HepG2 (cell line): ENCODE measurements at regions not wholly inside any gene's neighbourhood (a gene's known extent, or its start where the extent isn't known, plus 50 kb on each side); places are given as distances from the start of the nearest gene placed in this dataset.

Experiments
- ATAC-seq: fragments of 200-7000 bp; cut with Tn5 transposase; 3 replicates; pipeline ENCODE4 v1.9.1; 2020; ENCODE audit warnings: mild to moderate bottlenecking, moderate library complexity
- BruUV-seq: library from RNA; stranded (reverse); fragments of 400-500 nt; replicated peaks from 2 replicates; lab custom pipeline; 2021; lab: Mats Ljungman, UMichigan
- CTCF ChIA-PET: fragments of 300-600 bp; formaldehyde crosslinking; extraction: SDS; loops from one replicate; lab custom pipeline; 2021; ENCODE audit warnings: low total read pairs, inconsistent platforms, low intra/inter-chr PET ratio; lab: Yijun Ruan, JAX
- POLR2A ChIA-PET: fragments of 350-600 bp; sonication (Branson Sonifier 250); formaldehyde crosslinking; loops from one replicate; lab custom pipeline; 2020; ENCODE audit warnings: antibody characterized with exemption, inconsistent platforms; lab: Yijun Ruan, JAX
- DNase-seq: peaks from one replicate; pipeline ENCODE4 v3.0.0-alpha.2; 2015; ENCODE audit warnings: low spot score
- FAIRE-seq: peaks from 3 replicates; lab custom pipeline; 2011; peaks lifted over from hg19 to GRCh38; lab: Jason Lieb, UNC
- H2AFZ ChIP-seq: one replicate; pipeline ENCODE4 v1.6.1; 2011; ENCODE audit warnings: low read length, inconsistent platforms
- H3K27ac ChIP-seq: fragments of 300-600 bp; 3 replicates; pipeline ENCODE4 v1.8.0; 2011; ENCODE audit warnings: mixed run types, mild to moderate bottlenecking, mixed read lengths, low read length, inconsistent platforms; ENCODE audit not compliant: insufficient read depth; ENCODE audit errors: extremely low read length
- H3K27me3 ChIP-seq, 2 experiments: fragments of 200-600 bp in 1 of 2; 2 replicates in 1 of 2; 3 replicates in 1 of 2; pipeline versions ENCODE4 v1.6.0 to v1.8.0; 2011; ENCODE audit warnings: low read length in 2 of 2, mild to moderate bottlenecking in 2 of 2, moderate library complexity in 2 of 2, inconsistent platforms in 1 of 2; ENCODE audit not compliant: insufficient read depth in 2 of 2, control insufficient read depth in 1 of 2
- H3K36me3 ChIP-seq, 2 experiments: fragments of 200-600 bp in 1 of 2; replicated peaks in 1 of 2; 2 replicates in 1 of 2; 3 replicates in 1 of 2; pipeline versions ENCODE4 v1.5.1 to v1.8.0; 2011; ENCODE audit warnings: low read length in 2 of 2, inconsistent platforms in 1 of 2; ENCODE audit not compliant: insufficient read depth in 2 of 2, control insufficient read depth in 1 of 2
- H3K4me1 ChIP-seq: 2 replicates; pipeline ENCODE4 v1.5.1; 2012; ENCODE audit warnings: low read length, inconsistent platforms; ENCODE audit not compliant: insufficient read depth
- H3K4me2 ChIP-seq: 2 replicates; pipeline ENCODE4 v1.6.0; 2011; ENCODE audit warnings: low read depth, low read length, inconsistent platforms
- H3K4me3 ChIP-seq, 3 experiments: fragments of 200-600 bp in 1 of 3; sonication (generic), shearing (Covaris generic) in 1 of 3; replicated peaks in 1 of 3; 2 replicates each; pipeline ENCODE4 v1.5.1; 2011 to 2016; ENCODE audit warnings: low read length in 3 of 3, inconsistent platforms in 2 of 3, low read depth in 2 of 3, mild to moderate bottlenecking in 2 of 3, control low read depth in 1 of 3, mixed read lengths in 1 of 3; ENCODE audit not compliant: insufficient read depth in 1 of 3
- H3K79me2 ChIP-seq: one replicate; pipeline ENCODE4 v1.6.1; 2011; ENCODE audit warnings: low read length, inconsistent platforms; ENCODE audit not compliant: insufficient read depth
- H3K9ac ChIP-seq: 2 replicates; pipeline ENCODE4 v1.6.0; 2011; ENCODE audit warnings: mild to moderate bottlenecking, low read depth, low read length, inconsistent platforms; ENCODE audit not compliant: insufficient read depth
- H3K9me3 ChIP-seq: 2 replicates; pipeline ENCODE4 v1.5.1; 2012; ENCODE audit warnings: mild to moderate bottlenecking, low read length
- H4K20me1 ChIP-seq: 2 replicates; pipeline ENCODE4 v1.6.0; 2011; ENCODE audit warnings: inconsistent platforms, mild to moderate bottlenecking, low read length, moderate library complexity; ENCODE audit not compliant: insufficient read depth
- BATF2 ChIP-seq: sonication (generic); formaldehyde crosslinking; IDR thresholded peaks from 2 replicates; pipeline ENCODE4 v1.8.0; 2022; ENCODE audit warnings: mild to moderate bottlenecking, missing genetic modification reagents, moderate library complexity
- BRD4 ChIP-seq: sonication (generic); formaldehyde crosslinking; IDR thresholded peaks from 2 replicates; pipeline ENCODE4 v1.4.0; 2020; ENCODE audit warnings: missing genetic modification reagents
- NFKBIZ ChIP-seq: IDR thresholded peaks from 2 replicates; pipeline ENCODE4 v1.6.1; 2018; ENCODE audit warnings: missing genetic modification reagents, missing compliant biosample characterization
- WGBS: methylation state at CpG from one replicate; pipeline ENCODE4 v1.1.6; 2017; ENCODE audit warnings: low lambda C conversion rate; 5-methylcytosine and 5-hydroxymethylcytosine counted together
- in situ Hi-C: cut with HindIII; loops from 2 replicates; pipeline ENCODE4 v1.10.0; 2017; ENCODE audit warnings: low pct_unique_long_range_greater_than_20kb; ENCODE audit not compliant: extremely low pct_ligation_motif_present
- intact Hi-C: fragments of 100-400 bp; cut with micrococcal nuclease; formaldehyde crosslinking; loops from one replicate; pipeline ENCODE4 v1.10.0; 2022; ENCODE audit not compliant: unreplicated experiment
- TF ChIP-seq, protein P1 (sequence below): IDR thresholded peaks from 2 replicates; pipeline ENCODE4 v1.6.1; 2016; ENCODE audit warnings: low read depth, control low read depth
- TF ChIP-seq, protein P2 (sequence below): sonication (generic); formaldehyde crosslinking; IDR thresholded peaks from 2 replicates; pipeline ENCODE4 v1.5.1; 2020; ENCODE audit warnings: missing genetic modification reagents, mild to moderate bottlenecking, borderline replicate concordance
- TF ChIP-seq, protein P3 (sequence below): sonication (generic); formaldehyde crosslinking; IDR thresholded peaks from 2 replicates; pipeline ENCODE4 v1.4.0; 2020; ENCODE audit warnings: missing genetic modification reagents
- TF ChIP-seq, protein P4 (sequence below): sonication (generic); formaldehyde crosslinking; conservative IDR thresholded peaks from 2 replicates; pipeline ENCODE4 v1.8.0; 2022; ENCODE audit warnings: low read depth, missing genetic modification reagents

- no peak for TF ChIP-seq BATF2 (CRISPR knock-in tag)
Observed at GRCh38 chr18:60838677-60839076, 466.1 kb upstream of the MC4R start (continued).

DNA sequence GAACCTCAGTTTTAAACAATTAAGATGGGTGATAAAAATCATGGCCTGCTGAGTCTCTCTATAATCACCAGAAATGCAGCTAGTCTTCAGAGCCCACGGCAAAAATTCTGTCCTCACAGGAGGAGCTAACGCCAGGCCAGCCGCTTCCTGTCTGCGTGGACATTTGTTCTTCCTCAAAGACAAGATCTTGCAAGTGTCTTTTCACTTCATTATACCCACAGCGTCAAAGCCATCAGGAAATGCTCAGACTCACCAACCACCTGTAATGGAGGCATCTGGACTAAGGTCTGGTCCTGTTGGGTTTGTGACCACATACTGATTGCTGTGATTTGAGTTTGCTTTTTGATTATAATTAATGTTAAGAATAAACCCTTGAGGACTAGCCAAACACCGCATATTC, 473.8 kb upstream of the MC4R start:
- H2AFZ ChIP-seq = no peak overlapping the region
- in situ Hi-C loops (no loop called here), intact Hi-C loops (no loop called here)
- H4K20me1 ChIP-seq = no peaks in the 10 kb centered on the region
- no peak overlapping the region for H3K4me2 ChIP-seq
- DNase-seq (no peak), ATAC-seq (no peak), FAIRE-seq (no peak)
- H3K9me3 ChIP-seq = no peaks in the 10 kb centered on the region
- POLR2A ChIA-PET = no interaction called here
- H3K27ac ChIP-seq = no peak overlapping the region
- H3K4me3 ChIP-seq = no peak overlapping the region
- no peak overlapping the region for H3K9ac ChIP-seq
- H3K36me3 ChIP-seq = no peaks in the 10 kb centered on the region
- H3K27me3 ChIP-seq = no peaks in the 10 kb centered on the region
- WGBS = 17% methylated on average over 6 of the region's 6 CpGs
- H3K4me1 ChIP-seq = no peaks in the 10 kb centered on the region
- TF ChIP-seq, protein P1, sequence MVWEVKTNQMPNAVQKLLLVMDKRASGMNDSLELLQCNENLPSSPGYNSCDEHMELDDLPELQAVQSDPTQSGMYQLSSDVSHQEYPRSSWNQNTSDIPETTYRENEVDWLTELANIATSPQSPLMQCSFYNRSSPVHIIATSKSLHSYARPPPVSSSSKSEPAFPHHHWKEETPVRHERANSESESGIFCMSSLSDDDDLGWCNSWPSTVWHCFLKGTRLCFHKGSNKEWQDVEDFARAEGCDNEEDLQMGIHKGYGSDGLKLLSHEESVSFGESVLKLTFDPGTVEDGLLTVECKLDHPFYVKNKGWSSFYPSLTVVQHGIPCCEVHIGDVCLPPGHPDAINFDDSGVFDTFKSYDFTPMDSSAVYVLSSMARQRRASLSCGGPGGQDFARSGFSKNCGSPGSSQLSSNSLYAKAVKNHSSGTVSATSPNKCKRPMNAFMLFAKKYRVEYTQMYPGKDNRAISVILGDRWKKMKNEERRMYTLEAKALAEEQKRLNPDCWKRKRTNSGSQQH = no peak
- no peak for TF ChIP-seq NFKBIZ (CRISPR knock-in tag)
- TF ChIP-seq BRD4 (CRISPR knock-in tag) = no peak
- TF ChIP-seq, protein P2, sequence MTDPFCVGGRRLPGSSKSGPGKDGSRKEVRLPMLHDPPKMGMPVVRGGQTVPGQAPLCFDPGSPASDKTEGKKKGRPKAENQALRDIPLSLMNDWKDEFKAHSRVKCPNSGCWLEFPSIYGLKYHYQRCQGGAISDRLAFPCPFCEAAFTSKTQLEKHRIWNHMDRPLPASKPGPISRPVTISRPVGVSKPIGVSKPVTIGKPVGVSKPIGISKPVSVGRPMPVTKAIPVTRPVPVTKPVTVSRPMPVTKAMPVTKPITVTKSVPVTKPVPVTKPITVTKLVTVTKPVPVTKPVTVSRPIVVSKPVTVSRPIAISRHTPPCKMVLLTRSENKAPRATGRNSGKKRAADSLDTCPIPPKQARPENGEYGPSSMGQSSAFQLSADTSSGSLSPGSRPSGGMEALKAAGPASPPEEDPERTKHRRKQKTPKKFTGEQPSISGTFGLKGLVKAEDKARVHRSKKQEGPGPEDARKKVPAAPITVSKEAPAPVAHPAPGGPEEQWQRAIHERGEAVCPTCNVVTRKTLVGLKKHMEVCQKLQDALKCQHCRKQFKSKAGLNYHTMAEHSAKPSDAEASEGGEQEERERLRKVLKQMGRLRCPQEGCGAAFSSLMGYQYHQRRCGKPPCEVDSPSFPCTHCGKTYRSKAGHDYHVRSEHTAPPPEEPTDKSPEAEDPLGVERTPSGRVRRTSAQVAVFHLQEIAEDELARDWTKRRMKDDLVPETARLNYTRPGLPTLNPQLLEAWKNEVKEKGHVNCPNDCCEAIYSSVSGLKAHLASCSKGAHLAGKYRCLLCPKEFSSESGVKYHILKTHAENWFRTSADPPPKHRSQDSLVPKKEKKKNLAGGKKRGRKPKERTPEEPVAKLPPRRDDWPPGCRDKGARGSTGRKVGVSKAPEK (CRISPR knock-in tag) = no peak
- TF ChIP-seq, protein P3, sequence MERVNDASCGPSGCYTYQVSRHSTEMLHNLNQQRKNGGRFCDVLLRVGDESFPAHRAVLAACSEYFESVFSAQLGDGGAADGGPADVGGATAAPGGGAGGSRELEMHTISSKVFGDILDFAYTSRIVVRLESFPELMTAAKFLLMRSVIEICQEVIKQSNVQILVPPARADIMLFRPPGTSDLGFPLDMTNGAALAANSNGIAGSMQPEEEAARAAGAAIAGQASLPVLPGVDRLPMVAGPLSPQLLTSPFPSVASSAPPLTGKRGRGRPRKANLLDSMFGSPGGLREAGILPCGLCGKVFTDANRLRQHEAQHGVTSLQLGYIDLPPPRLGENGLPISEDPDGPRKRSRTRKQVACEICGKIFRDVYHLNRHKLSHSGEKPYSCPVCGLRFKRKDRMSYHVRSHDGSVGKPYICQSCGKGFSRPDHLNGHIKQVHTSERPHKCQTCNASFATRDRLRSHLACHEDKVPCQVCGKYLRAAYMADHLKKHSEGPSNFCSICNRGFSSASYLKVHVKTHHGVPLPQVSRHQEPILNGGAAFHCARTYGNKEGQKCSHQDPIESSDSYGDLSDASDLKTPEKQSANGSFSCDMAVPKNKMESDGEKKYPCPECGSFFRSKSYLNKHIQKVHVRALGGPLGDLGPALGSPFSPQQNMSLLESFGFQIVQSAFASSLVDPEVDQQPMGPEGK (CRISPR knock-in tag) = no peak
- TF ChIP-seq, protein P4, sequence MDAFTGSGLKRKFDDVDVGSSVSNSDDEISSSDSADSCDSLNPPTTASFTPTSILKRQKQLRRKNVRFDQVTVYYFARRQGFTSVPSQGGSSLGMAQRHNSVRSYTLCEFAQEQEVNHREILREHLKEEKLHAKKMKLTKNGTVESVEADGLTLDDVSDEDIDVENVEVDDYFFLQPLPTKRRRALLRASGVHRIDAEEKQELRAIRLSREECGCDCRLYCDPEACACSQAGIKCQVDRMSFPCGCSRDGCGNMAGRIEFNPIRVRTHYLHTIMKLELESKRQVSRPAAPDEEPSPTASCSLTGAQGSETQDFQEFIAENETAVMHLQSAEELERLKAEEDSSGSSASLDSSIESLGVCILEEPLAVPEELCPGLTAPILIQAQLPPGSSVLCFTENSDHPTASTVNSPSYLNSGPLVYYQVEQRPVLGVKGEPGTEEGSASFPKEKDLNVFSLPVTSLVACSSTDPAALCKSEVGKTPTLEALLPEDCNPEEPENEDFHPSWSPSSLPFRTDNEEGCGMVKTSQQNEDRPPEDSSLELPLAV (CRISPR knock-in tag) = no peak
- CTCF ChIA-PET = no interaction called here
- no TSS peak for BruUV-seq
- no peaks in the 10 kb centered on the region for H3K79me2 ChIP-seq
